ENCODE measurements at regions not wholly inside any gene's neighbourhood (a gene's known extent, or its start where the extent isn't known, plus 50 kb on each side); places are given as distances from the start of the nearest gene placed in this dataset.

- Histone ChIP-seq H4K20me1 (replicated peaks; ENCODE audit: insufficient read depth) (no peaks in the 10 kb centered on the region), H3K36me3 (ENCODE audit: insufficient read depth) (no peaks in the 10 kb centered on the region), H3F3A (replicated peaks; ENCODE audit: low read depth) (no peaks in the 10 kb centered on the region), H3K4me3 (no peak overlapping the region), H2AFZ (no peak overlapping the region), H3K9me2 (ENCODE audit: insufficient read depth) (no peaks in the 10 kb centered on the region), H3K27me3 (ENCODE audit: insufficient read depth) (no peaks in the 10 kb centered on the region), H3K4me1 (ENCODE audit: insufficient read depth) (no peaks in the 10 kb centered on the region), H3K27ac (ENCODE audit: low read depth) (no peak overlapping the region), H3K79me2 (replicated peaks; ENCODE audit: insufficient read depth) (no peaks in the 10 kb centered on the region), H3K4me2 (no peak overlapping the region)
- TF ChIP-seq, protein P1, sequence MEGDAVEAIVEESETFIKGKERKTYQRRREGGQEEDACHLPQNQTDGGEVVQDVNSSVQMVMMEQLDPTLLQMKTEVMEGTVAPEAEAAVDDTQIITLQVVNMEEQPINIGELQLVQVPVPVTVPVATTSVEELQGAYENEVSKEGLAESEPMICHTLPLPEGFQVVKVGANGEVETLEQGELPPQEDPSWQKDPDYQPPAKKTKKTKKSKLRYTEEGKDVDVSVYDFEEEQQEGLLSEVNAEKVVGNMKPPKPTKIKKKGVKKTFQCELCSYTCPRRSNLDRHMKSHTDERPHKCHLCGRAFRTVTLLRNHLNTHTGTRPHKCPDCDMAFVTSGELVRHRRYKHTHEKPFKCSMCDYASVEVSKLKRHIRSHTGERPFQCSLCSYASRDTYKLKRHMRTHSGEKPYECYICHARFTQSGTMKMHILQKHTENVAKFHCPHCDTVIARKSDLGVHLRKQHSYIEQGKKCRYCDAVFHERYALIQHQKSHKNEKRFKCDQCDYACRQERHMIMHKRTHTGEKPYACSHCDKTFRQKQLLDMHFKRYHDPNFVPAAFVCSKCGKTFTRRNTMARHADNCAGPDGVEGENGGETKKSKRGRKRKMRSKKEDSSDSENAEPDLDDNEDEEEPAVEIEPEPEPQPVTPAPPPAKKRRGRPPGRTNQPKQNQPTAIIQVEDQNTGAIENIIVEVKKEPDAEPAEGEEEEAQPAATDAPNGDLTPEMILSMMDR (conservative IDR thresholded peaks at IDR 0.05; ENCODE audit: low read depth in 2 of 2): peak; percentile 56 to 62
- TF ChIP-seq, protein P2, sequence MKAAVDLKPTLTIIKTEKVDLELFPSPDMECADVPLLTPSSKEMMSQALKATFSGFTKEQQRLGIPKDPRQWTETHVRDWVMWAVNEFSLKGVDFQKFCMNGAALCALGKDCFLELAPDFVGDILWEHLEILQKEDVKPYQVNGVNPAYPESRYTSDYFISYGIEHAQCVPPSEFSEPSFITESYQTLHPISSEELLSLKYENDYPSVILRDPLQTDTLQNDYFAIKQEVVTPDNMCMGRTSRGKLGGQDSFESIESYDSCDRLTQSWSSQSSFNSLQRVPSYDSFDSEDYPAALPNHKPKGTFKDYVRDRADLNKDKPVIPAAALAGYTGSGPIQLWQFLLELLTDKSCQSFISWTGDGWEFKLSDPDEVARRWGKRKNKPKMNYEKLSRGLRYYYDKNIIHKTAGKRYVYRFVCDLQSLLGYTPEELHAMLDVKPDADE (IDR thresholded peaks at IDR 0.05): no peak
- TF ChIP-seq JUNB (IDR thresholded peaks at IDR 0.05; ENCODE audit: unreplicated experiment): no peak
- no peak overlapping the region for H3K4me3 Mint-ChIP-seq
- H3K27ac Mint-ChIP-seq: no peak overlapping the region
- no peak; the same call in 2 of the 3 replicates for ATAC-seq
- peak; percentile 57 for DNase-seq (ENCODE audit: low spot score)
- no peaks in the 10 kb centered on the region for H3K27me3 Mint-ChIP-seq (ENCODE audit: insufficient read depth, low read depth, poor library complexity)
- peaks cover 18% of the 10 kb centered on the region for H3K36me3 Mint-ChIP-seq (ENCODE audit: low read depth)
- H3K9me3 Mint-ChIP-seq: peaks cover 25% of the 10 kb centered on the region
- no peaks in the 10 kb centered on the region for H3K4me1 Mint-ChIP-seq
Observed at GRCh38 chr3:152961323-152961722, 126.4 kb downstream of the P2RY1 start.

DNA sequence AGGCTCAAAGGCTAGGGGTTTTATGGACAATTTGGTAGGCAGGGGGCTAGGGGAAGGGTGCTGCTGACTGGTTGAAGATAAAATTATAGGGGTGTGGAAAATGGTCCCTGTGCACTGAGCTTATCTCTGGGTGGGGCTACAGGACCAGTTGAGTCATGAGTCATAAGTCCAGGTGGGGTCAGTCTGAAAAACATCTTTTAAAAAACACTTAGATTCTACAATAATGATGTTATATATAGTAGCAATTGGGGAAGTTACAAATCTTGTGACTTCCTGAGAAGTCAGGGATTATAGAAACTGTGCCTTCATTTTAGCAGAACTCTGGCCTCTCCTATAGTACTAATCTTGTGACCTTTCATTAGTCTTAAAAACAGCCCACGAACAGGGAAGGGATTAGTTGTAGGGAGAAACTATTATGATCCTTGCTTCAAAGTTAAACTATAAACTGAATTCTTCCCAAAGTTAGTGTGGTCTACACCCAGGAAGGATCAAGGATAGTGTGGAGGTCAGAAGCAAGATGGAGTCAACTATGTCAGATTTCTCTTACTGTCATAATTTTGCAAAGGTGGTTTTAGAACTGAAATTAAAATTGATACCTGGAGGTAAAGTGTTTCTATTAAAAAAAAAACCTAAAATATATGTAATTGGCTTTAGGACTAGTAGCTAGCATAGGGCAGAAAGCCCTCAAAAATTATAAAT, 130.1 kb downstream of the P2RY1 start:
- Histone ChIP-seq H3K4me2 (no peak overlapping the region), H3K9me2 (ENCODE audit: insufficient read depth) (no peaks in the 10 kb centered on the region), H3K4me3 (no peak overlapping the region), H3K4me1 (ENCODE audit: insufficient read depth) (no peaks in the 10 kb centered on the region), H3K36me3 (ENCODE audit: insufficient read depth) (no peaks in the 10 kb centered on the region), H3K27me3 (ENCODE audit: insufficient read depth) (no peaks in the 10 kb centered on the region), H3K27ac (ENCODE audit: low read depth) (no peak overlapping the region), H4K20me1 (replicated peaks; ENCODE audit: insufficient read depth) (no peaks in the 10 kb centered on the region), H3F3A (replicated peaks; ENCODE audit: low read depth) (no peaks in the 10 kb centered on the region), H2AFZ (no peak overlapping the region), H3K79me2 (replicated peaks; ENCODE audit: insufficient read depth) (no peaks in the 10 kb centered on the region)
- Mint-ChIP-seq H3K27ac (no peak overlapping the region), H3K4me1 (peaks cover 9% of the 10 kb centered on the region; the same call in 1 of the 3 replicates), H3K36me3 (ENCODE audit: low read depth) (peaks cover 18% of the 10 kb centered on the region), H3K4me3 (no peak overlapping the region), H3K27me3 (ENCODE audit: insufficient read depth, low read depth, poor library complexity) (no peaks in the 10 kb centered on the region), H3K9me3 (peaks cover 32% of the 10 kb centered on the region)
- no peak for DNase-seq (ENCODE audit: low spot score)
- ATAC-seq: no peak
- TF ChIP-seq NANOG (IDR thresholded peaks at IDR 0.05; ENCODE audit: borderline replicate concordance): no peak
- TF ChIP-seq ZNF462 (CRISPR knock-in tag; IDR thresholded peaks at IDR 0.05): no peak
- TF ChIP-seq, protein P1 (conservative IDR thresholded peaks at IDR 0.05; ENCODE audit: low read depth in 2 of 2): no peak
- no peak for TF ChIP-seq EZH2 (IDR thresholded peaks at IDR 0.05; ENCODE audit: low read depth, unreplicated experiment)
- TF ChIP-seq, protein P2 (IDR thresholded peaks at IDR 0.05): no peak
- no peak for TF ChIP-seq POLR2AphosphoS5 (IDR thresholded peaks at IDR 0.05; ENCODE audit: low read depth)

Data from GM23338 (cell line).